GM21786 (cell line): ENCODE measurements at regions not wholly inside any gene's neighbourhood (a gene's known extent, or its start where the extent isn't known, plus 50 kb on each side); places are given as distances from the start of the nearest gene placed in this dataset.
"Not testable (repeated sequence)": the region's sequence is repeated elsewhere in the genome, so short reads cannot be mapped to it uniquely, and the experiment has no call there.

Source experiments
- ATAC-seq: cut with Tn5 transposase; IDR thresholded peaks from one replicate; pipeline ENCODE4 v1.9.1; 2021; ENCODE audit not compliant: unreplicated experiment

GRCh38 chr10:4639960-4640359 is 186.0 kb upstream of the AKR1E2 start:
- no peak for ATAC-seq

- ATAC-seq: no peak
Measured at GRCh38 chr10:4638099-4638498, 187.9 kb upstream of the AKR1E2 start.

GRCh38 chr10:4637657-4638056 is 188.3 kb upstream of the AKR1E2 start:
- ATAC-seq: no peak

GRCh38 chr10:4635883-4636282 is 190.1 kb upstream of the AKR1E2 start:
- no peak for ATAC-seq

GRCh38 chr10:4635388-4635787 is 190.6 kb upstream of the AKR1E2 start:
- ATAC-seq: no peak

- ATAC-seq: no peak
Measured at GRCh38 chr10:4633776-4634175, 192.2 kb upstream of the AKR1E2 start.

- no peak for ATAC-seq
Measured at GRCh38 chr10:4633186-4633585, 192.8 kb upstream of the AKR1E2 start.

- no peak for ATAC-seq
Measured at GRCh38 chr10:4632757-4633156, 193.2 kb upstream of the AKR1E2 start.

GRCh38 chr10:4626919-4627318 is 199.1 kb upstream of the AKR1E2 start:
- no peak for ATAC-seq

- no peak for ATAC-seq
Measured at GRCh38 chr10:4623757-4624420, 202.1 kb upstream of the AKR1E2 start.

- ATAC-seq: no peak
Measured at GRCh38 chr10:4623200-4623599, 202.8 kb upstream of the AKR1E2 start.

GRCh38 chr10:4622384-4622783 is 203.6 kb upstream of the AKR1E2 start:
- no peak for ATAC-seq

GRCh38 chr10:4617589-4617988 is 208.4 kb upstream of the AKR1E2 start:
- no peak for ATAC-seq

- ATAC-seq: no peak
Measured at GRCh38 chr10:4615042-4615441, 211.0 kb upstream of the AKR1E2 start.

GRCh38 chr10:4609251-4609650 is 216.8 kb upstream of the AKR1E2 start:
- ATAC-seq: no peak

GRCh38 chr10:4607681-4608080 is 218.3 kb upstream of the AKR1E2 start:
- ATAC-seq: no peak

GRCh38 chr10:4606856-4607636 is 219.0 kb upstream of the AKR1E2 start:
- ATAC-seq: no peak

- ATAC-seq: no peak
Measured at GRCh38 chr10:4602764-4603491, 223.1 kb upstream of the AKR1E2 start.

GRCh38 chr10:4599471-4599870 is 226.5 kb upstream of the AKR1E2 start:
- no peak for ATAC-seq

- not testable (repeated sequence) for ATAC-seq
Measured at GRCh38 chr10:4597898-4598297, 228.1 kb upstream of the AKR1E2 start.

GRCh38 chr10:4596951-4597350 is 229.1 kb upstream of the AKR1E2 start:
- no peak for ATAC-seq
